NT2/D1 (cell line): ENCODE measurements at regions not wholly inside any gene's neighbourhood (a gene's known extent, or its start where the extent isn't known, plus 50 kb on each side); places are given as distances from the start of the nearest gene placed in this dataset.

Experiments
- DNase-seq: peaks from one replicate; pipeline ENCODE4 v3.0.0-alpha.2; 2011; ENCODE audit warnings: low read depth, low spot score
- H3K27me3 ChIP-seq: 2 replicates; pipeline ENCODE4 v1.6.0; 2011; ENCODE audit warnings: mild to moderate bottlenecking; ENCODE audit not compliant: insufficient read length, insufficient read depth
- H3K36me3 ChIP-seq: 2 replicates; pipeline ENCODE4 v1.6.1; 2011; ENCODE audit warnings: mild to moderate bottlenecking, low read length, mixed read lengths; ENCODE audit not compliant: insufficient read depth, insufficient read length
- H3K4me1 ChIP-seq: 2 replicates; pipeline ENCODE4 v1.5.1; 2011; ENCODE audit not compliant: insufficient read depth, insufficient read length
- H3K4me3 ChIP-seq: 2 replicates; pipeline ENCODE4 v1.5.1; 2011; ENCODE audit warnings: low read depth; ENCODE audit not compliant: insufficient read length
- H3K9ac ChIP-seq: 2 replicates; pipeline ENCODE4 v1.6.0; 2011; ENCODE audit warnings: low read depth; ENCODE audit not compliant: insufficient read length
- H3K9me3 ChIP-seq: 2 replicates; pipeline ENCODE4 v1.5.1; 2011; ENCODE audit warnings: mild to moderate bottlenecking, low read length; ENCODE audit not compliant: insufficient read depth
- SUZ12 ChIP-seq: IDR thresholded peaks from 2 replicates; pipeline ENCODE4 v1.6.1; 2011; ENCODE audit not compliant: insufficient read length, insufficient read depth; ENCODE audit errors: extremely low read depth
- YY1 ChIP-seq: IDR thresholded peaks from 2 replicates; pipeline ENCODE4 v1.6.1; 2011; ENCODE audit not compliant: insufficient read length, insufficient read depth
- ZNF274 ChIP-seq: IDR thresholded peaks from 2 replicates; pipeline ENCODE4 v1.6.1; 2011; ENCODE audit warnings: mild to moderate bottlenecking, low read depth, low read length

DNA sequence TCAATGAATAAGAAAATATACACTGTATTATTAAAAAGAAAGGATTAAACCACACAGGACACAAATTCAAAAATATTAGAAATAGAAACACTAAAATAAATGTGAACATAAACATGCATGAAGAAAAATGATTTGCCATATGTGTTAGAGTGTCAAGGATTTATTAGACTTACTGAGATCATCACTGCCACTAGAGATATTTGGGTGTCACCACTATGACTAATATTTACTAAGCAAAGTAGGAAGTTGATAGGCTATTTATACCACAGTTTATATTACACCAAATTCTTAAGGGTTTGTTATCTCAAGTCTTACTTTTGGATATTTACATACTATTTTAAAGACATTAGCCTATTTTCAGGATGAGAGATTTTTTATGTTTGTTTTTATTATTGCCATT, 575.0 kb upstream of the SGO1 start:
- Histone ChIP-seq H3K9ac (no peak overlapping the region), H3K27me3 (no peaks in the 10 kb centered on the region), H3K9me3 (no peaks in the 10 kb centered on the region), H3K4me3 (no peak overlapping the region), H3K36me3 (no peaks in the 10 kb centered on the region), H3K4me1 (no peaks in the 10 kb centered on the region)
- no peak for DNase-seq
- TF ChIP-seq ZNF274 (no peak), YY1 (no peak), SUZ12 (no peak)

DNA sequence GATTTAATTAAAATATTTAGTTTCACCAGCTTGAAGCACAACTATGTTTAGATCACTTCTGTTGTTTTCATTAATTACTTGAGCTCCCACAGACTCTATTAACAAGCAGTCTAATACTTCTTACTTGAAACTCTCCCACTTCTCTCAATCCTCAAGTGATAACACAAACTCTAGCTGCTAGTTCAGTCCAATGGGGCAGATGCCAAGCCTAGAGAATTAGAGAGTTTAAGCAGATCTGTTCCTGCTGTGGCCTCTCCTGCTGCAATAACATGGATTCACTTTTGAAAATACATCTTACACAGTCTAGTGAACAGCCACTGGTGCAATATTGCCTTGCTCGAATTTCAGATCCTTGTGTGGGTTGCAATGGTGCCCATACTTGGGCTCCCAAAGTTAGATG, 566.4 kb upstream of the SGO1 start:
- DNase-seq = no peak
- Histone ChIP-seq H3K36me3 (no peaks in the 10 kb centered on the region), H3K9me3 (no peaks in the 10 kb centered on the region), H3K4me3 (no peak overlapping the region), H3K27me3 (no peaks in the 10 kb centered on the region), H3K9ac (no peak overlapping the region), H3K4me1 (no peaks in the 10 kb centered on the region)
- TF ChIP-seq ZNF274 (no peak), YY1 (no peak), SUZ12 (no peak)

DNA sequence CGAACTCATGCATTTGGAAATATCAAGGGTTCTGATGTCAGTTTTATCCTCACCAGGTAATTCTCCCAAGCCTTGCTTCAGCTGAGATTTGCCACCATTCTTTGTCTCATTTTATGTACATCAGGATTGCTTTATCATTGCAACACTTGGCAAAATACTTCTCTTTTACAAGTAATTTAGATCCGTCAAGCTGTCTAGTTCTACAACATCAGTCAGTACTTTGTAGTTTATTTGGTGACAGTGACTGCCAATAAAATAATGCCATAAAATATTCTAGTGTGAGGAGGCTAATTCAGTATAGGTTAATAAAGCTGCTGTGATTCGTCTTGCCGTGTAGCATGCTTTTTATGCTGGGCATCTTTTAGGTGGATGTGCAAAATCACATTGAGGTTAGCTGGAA, 565.3 kb upstream of the SGO1 start:
- no peak for DNase-seq
- Histone ChIP-seq H3K9ac (no peak overlapping the region), H3K4me3 (no peak overlapping the region), H3K36me3 (no peaks in the 10 kb centered on the region), H3K27me3 (no peaks in the 10 kb centered on the region), H3K4me1 (no peaks in the 10 kb centered on the region), H3K9me3 (no peaks in the 10 kb centered on the region)
- TF ChIP-seq ZNF274 = no peak
- no peak for TF ChIP-seq SUZ12
- TF ChIP-seq YY1 = no peak

DNA sequence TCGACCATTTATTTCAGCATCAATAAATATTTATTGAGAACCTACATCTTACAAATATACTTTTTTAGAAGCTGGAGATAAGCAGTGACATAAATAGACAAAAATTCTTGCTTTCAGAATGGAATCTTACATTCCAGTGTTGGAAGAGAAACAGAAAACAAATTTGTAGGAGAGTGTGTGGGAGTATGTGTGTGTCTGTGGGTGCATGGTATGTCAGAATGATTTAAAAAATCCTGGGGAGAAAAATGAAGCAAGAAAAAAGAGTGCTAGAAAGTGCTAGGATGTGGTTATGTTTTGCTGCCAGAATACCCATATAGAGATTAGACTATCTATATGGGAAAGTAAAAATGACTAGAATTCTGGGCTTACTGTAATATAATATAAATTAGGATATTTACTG, 561.7 kb upstream of the SGO1 start:
- no peak for DNase-seq
- Histone ChIP-seq H3K9ac (no peak overlapping the region), H3K9me3 (no peaks in the 10 kb centered on the region), H3K4me1 (no peaks in the 10 kb centered on the region), H3K27me3 (no peaks in the 10 kb centered on the region), H3K4me3 (no peak overlapping the region), H3K36me3 (no peaks in the 10 kb centered on the region)
- TF ChIP-seq YY1 (no peak), ZNF274 (no peak), SUZ12 (no peak)

DNA sequence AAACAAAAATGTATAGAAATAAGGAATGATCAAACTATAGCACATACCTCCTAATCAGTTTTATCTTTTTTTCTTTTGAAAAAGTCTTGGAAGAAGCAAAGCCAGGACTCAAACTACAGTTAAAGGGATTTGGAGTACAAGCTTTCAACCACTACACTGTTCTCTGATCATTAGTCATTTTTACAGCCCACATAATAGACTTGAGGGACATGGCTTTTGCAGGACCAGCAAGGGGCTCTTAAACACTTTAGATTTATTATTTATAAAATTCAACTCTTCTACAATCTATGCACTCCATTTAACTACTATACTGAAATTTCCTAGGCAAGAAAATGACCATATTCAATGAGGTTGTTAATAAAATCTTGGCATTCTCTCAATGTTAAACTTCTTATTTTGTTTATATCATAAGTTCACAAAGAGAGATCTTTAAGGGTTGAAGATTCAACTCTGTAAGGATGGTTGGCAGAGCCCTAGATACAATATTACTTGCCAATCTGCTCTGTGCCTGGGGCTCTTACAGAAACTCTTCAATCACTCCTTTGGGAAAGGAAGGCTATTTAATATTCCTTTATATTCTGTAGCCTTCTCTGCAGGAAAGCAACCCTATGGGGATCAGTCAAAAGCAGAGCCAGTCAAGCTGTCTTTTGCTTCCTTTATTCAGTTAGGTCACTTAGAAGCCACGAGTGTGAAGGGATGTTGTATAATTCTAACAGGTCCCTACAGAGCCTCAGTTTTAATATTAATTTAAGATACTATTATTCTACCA, 557.7 kb upstream of the SGO1 start:
- Histone ChIP-seq H3K9ac (no peak overlapping the region), H3K9me3 (no peaks in the 10 kb centered on the region), H3K4me3 (no peak overlapping the region), H3K36me3 (no peaks in the 10 kb centered on the region), H3K4me1 (no peaks in the 10 kb centered on the region), H3K27me3 (no peaks in the 10 kb centered on the region)
- TF ChIP-seq SUZ12 = no peak
- TF ChIP-seq YY1 = no peak
- TF ChIP-seq ZNF274 = no peak
- DNase-seq = no peak

DNA sequence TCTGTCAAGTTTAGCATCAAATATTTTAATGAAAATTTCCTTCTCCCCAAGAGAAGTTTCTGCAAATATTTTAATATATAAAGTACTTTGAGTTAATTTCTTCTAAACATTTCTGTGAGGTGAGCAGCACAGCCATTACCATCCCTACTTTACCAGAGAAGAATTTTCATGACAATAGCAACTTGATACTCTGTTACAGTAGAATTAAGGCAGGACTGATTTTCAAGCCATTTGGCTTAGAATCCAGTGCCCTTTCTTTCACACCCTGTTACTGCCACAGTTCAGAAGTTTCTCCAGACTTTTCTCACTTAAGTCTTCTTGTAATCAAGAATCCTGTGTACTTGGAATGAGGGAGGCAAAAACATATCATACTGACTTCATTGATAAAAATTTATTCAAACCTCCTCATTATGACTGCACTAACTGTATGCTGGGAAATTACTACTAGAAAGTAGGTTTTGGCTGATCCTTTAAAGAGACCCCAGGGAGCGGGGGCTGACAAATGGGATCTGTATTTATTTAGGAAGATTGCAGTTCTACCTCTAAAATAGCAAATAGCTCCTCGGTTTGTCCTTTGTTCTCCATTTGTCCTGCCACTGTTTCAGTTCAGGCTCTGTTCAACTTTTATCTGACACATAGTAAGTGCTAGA, 557.0 kb upstream of the SGO1 start:
- H3K27me3 ChIP-seq = no peaks in the 10 kb centered on the region
- H3K9ac ChIP-seq = no peak overlapping the region
- TF ChIP-seq ZNF274 (no peak), SUZ12 (no peak), YY1 (no peak)
- H3K36me3 ChIP-seq = no peaks in the 10 kb centered on the region
- peak; percentile 18 for DNase-seq
- H3K4me3 ChIP-seq = no peak overlapping the region
- H3K4me1 ChIP-seq = no peaks in the 10 kb centered on the region
- no peaks in the 10 kb centered on the region for H3K9me3 ChIP-seq

DNA sequence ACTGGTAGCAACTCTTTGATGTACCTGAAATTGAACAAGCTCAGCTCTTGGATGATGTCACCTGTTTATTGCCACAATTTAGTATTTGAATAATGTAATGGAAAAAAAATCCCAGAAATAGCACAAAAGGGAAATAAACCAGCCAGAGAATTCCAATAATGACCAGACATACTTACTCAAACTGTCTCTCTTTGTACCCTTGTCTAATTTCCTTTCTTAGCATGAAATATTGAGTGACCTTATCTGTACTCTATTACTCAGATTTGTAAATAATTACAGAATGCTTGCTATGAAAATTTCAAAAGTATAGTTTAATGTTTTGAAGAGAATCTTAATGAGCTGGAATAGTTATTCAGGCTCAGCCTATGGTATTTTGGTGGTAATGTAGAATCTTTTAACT, 555.4 kb upstream of the SGO1 start:
- Histone ChIP-seq H3K4me1 (no peaks in the 10 kb centered on the region), H3K27me3 (no peaks in the 10 kb centered on the region), H3K36me3 (no peaks in the 10 kb centered on the region), H3K4me3 (no peak overlapping the region), H3K9ac (no peak overlapping the region), H3K9me3 (no peaks in the 10 kb centered on the region)
- no peak for DNase-seq
- no peak for TF ChIP-seq YY1
- no peak for TF ChIP-seq SUZ12
- TF ChIP-seq ZNF274 = no peak
